PC-9 (cell line): ENCODE measurements at regions not wholly inside any gene's neighbourhood (a gene's known extent, or its start where the extent isn't known, plus 50 kb on each side); places are given as distances from the start of the nearest gene placed in this dataset.

Source experiments
- BruUV-seq: library from RNA; stranded (reverse); fragments of 400-500 nt; replicated peaks from 2 replicates; lab custom pipeline; 2021; lab: Mats Ljungman, UMichigan
- CTCF ChIA-PET: fragments of 300-600 bp; sonication (Branson Sonifier 250); formaldehyde crosslinking; loops from one replicate; lab custom pipeline; 2022; ENCODE audit warnings: antibody characterized with exemption; lab: Charles Lee
- POLR2A ChIA-PET: fragments of 300-600 bp; sonication (Branson Sonifier 250); formaldehyde crosslinking; loops from one replicate; lab custom pipeline; 2022; ENCODE audit warnings: antibody characterized with exemption; ENCODE audit not compliant: unreplicated experiment; lab: Charles Lee
- DNase-seq, 2 experiments: peaks; one replicate each; pipeline versions ENCODE4 v3.0.0 to v3.0.0-alpha.2; 2015 to 2022; ENCODE audit warnings: mixed read lengths in 1 of 2
- H2AFZ ChIP-seq: fragments of 200-600 bp; sonication (generic); 2 replicates; pipeline ENCODE4 v1.8.1; 2017; ENCODE audit warnings: antibody characterized with exemption
- H3F3A ChIP-seq: fragments of 200-600 bp; sonication (generic); 2 replicates; pipeline ENCODE4 v1.8.1; 2017; ENCODE audit warnings: antibody characterized with exemption, mild to moderate bottlenecking, low read depth; ENCODE audit not compliant: insufficient read depth
- H3K27ac ChIP-seq: fragments of 200-600 bp; sonication (generic); 2 replicates; pipeline ENCODE4 v1.6.1; 2016; ENCODE audit warnings: mixed run types
- H3K27me3 ChIP-seq: fragments of 200-600 bp; sonication (generic); 2 replicates; pipeline ENCODE4 v1.6.1; 2016; ENCODE audit warnings: low read depth, mixed run types; ENCODE audit not compliant: insufficient read depth
- H3K36me3 ChIP-seq: fragments of 200-600 bp; sonication (generic); 2 replicates; pipeline ENCODE4 v1.6.1; 2016; ENCODE audit warnings: low read depth, mixed run types
- H3K4me1 ChIP-seq: fragments of 200-600 bp; sonication (generic); replicated peaks from 2 replicates; pipeline ENCODE4 v1.6.1; 2016; ENCODE audit warnings: mixed run types; ENCODE audit not compliant: insufficient read depth
- H3K4me2 ChIP-seq: fragments of 200-600 bp; sonication (generic); 2 replicates; pipeline ENCODE4 v1.6.1; 2017; ENCODE audit warnings: mixed run types
- H3K4me3 ChIP-seq: fragments of 200-600 bp; sonication (generic); 2 replicates; pipeline ENCODE4 v1.6.1; 2016; ENCODE audit warnings: mixed run types
- H3K79me2 ChIP-seq: fragments of 200-600 bp; sonication (generic); 2 replicates; pipeline ENCODE4 v1.6.1; 2017; ENCODE audit warnings: low read depth, mixed run types
- H3K9me2 ChIP-seq: fragments of 200-600 bp; sonication (generic); 2 replicates; pipeline ENCODE4 v1.8.1; 2017; ENCODE audit warnings: mild to moderate bottlenecking; ENCODE audit not compliant: insufficient read depth
- H3K9me3 ChIP-seq: fragments of 200-600 bp; sonication (generic); 2 replicates; pipeline ENCODE4 v1.8.1; 2016; ENCODE audit warnings: low read depth; ENCODE audit not compliant: insufficient read depth
- H4K20me1 ChIP-seq: fragments of 200-600 bp; sonication (generic); 2 replicates; pipeline ENCODE4 v1.8.1; 2017; ENCODE audit not compliant: insufficient read depth
- CTCF ChIP-seq: fragments of 200-600 bp; sonication (generic); conservative IDR thresholded peaks from 2 replicates; pipeline ENCODE4 v1.6.1; 2017; ENCODE audit warnings: mixed run types, antibody characterized with exemption, mild to moderate bottlenecking, moderate library complexity
- EZH2 ChIP-seq: fragments of 200-600 bp; sonication (generic); IDR thresholded peaks from 2 replicates; pipeline ENCODE4 v1.8.0; 2017; ENCODE audit warnings: antibody characterized with exemption, low read depth
- intact Hi-C: fragments of 100-400 bp; cut with micrococcal nuclease; formaldehyde crosslinking; loops from one replicate; pipeline ENCODE4 v1.10.0; 2022; ENCODE audit not compliant: unreplicated experiment

- H3K4me2 ChIP-seq = peak overlapping the region; percentile 86
- no peaks in the 10 kb centered on the region for H3K9me2 ChIP-seq
- DNase-seq = peak; percentile 47 to 79
- H3K9me3 ChIP-seq = no peaks in the 10 kb centered on the region
- peak overlapping the region; percentile 57 for H3K27ac ChIP-seq
- no peaks in the 10 kb centered on the region for H3K36me3 ChIP-seq
- H3K27me3 ChIP-seq = no peaks in the 10 kb centered on the region
- no peaks in the 10 kb centered on the region for H4K20me1 ChIP-seq
- no peak for TF ChIP-seq EZH2
- no peak for TF ChIP-seq CTCF
- POLR2A ChIA-PET = no interaction called here
- no peaks in the 10 kb centered on the region for H3K79me2 ChIP-seq
- H3F3A ChIP-seq = peaks cover 28% of the 10 kb centered on the region
- peaks cover 32% of the 10 kb centered on the region for H3K4me1 ChIP-seq
- intact Hi-C loops = no loop called here
- BruUV-seq = no TSS peak
- H3K4me3 ChIP-seq = peak overlapping the region; percentile 44; the same call in 1 of the 2 replicates
- H2AFZ ChIP-seq = no peak overlapping the region
- CTCF ChIA-PET = no interaction called here
These were observed 135.1 kb downstream of the TMCO5A start for GRCh38 chr15:38069511-38070011.

DNA sequence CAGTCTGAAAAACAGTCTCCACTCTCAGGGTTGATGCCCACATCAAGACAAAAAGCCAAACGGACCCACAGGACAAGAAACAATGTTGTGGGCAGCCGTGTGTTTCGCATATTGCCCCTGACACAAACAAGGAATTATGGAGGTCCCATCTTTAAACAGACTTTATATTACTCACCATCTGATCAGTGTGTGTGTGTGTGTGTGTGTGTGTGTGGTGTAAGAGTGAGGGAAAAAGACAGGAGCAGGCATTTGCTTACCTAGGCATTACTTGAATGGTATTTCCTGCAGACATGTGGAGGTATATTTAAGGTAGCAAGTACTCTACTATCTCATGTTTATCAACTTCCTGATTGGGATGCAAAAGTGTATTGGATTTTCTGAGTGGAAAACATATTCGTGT lies 136.3 kb downstream of the TMCO5A start:
- DNase-seq = no peak
- Histone ChIP-seq H3K9me2 (no peaks in the 10 kb centered on the region), H3K27ac (no peak overlapping the region), H3K4me3 (no peak overlapping the region), H3F3A (peaks cover 28% of the 10 kb centered on the region), H3K79me2 (no peaks in the 10 kb centered on the region), H3K4me1 (peaks cover 32% of the 10 kb centered on the region), H3K27me3 (no peaks in the 10 kb centered on the region), H2AFZ (no peak overlapping the region), H3K36me3 (no peaks in the 10 kb centered on the region), H4K20me1 (no peaks in the 10 kb centered on the region), H3K4me2 (no peak overlapping the region), H3K9me3 (no peaks in the 10 kb centered on the region)
- BruUV-seq = no TSS peak
- ChIA-PET CTCF (no interaction called here), POLR2A (no interaction called here)
- intact Hi-C loops = no loop called here
- no peak for TF ChIP-seq CTCF
- TF ChIP-seq EZH2 = no peak

- BruUV-seq = no TSS peak
These were observed 137.0 kb downstream of the TMCO5A start for GRCh38 chr15:38071211-38071972.

More at GRCh38 chr15:38071211-38071972, 137.0 kb downstream of the TMCO5A start:
- Histone ChIP-seq H3F3A (peaks cover 28% of the 10 kb centered on the region), H3K79me2 (no peaks in the 10 kb centered on the region), H4K20me1 (no peaks in the 10 kb centered on the region), H2AFZ (no peak overlapping the region), H3K9me2 (no peaks in the 10 kb centered on the region), H3K9me3 (no peaks in the 10 kb centered on the region), H3K4me3 (no peak overlapping the region; the same call in 1 of the 2 replicates), H3K27me3 (no peaks in the 10 kb centered on the region), H3K4me1 (peaks cover 32% of the 10 kb centered on the region), H3K4me2 (peak overlapping the region; percentile 92), H3K36me3 (no peaks in the 10 kb centered on the region), H3K27ac (no peak overlapping the region)
- ChIA-PET CTCF (no interaction called here), POLR2A (interaction anchor here (1.0 kb wide), 1 partner anchor 182 kb away, joined by 3 read pairs; no protein-coding TSS in a partner anchor)
- DNase-seq = no peak
- intact Hi-C loops = no loop called here
- TF ChIP-seq CTCF = no peak
- TF ChIP-seq EZH2 = no peak
